B cell (primary cell): ENCODE measurements at regions not wholly inside any gene's neighbourhood (a gene's known extent, or its start where the extent isn't known, plus 50 kb on each side); places are given as distances from the start of the nearest gene placed in this dataset.

Source experiments
- ATAC-seq: fragments of 200-7000 bp; cut with Tn5 transposase; one replicate; pipeline ENCODE4 v1.10.0; 2021; ENCODE audit warnings: low read depth, mild to moderate bottlenecking, moderate number of reproducible peaks, moderate library complexity
- CTCF ChIA-PET: fragments of 350-600 bp; sonication (Branson Sonifier 250); formaldehyde crosslinking; loops from one replicate; lab custom pipeline; 2021; ENCODE audit warnings: antibody characterized with exemption, inconsistent platforms; lab: Charles Lee
- POLR2A ChIA-PET: fragments of 350-600 bp; sonication (Branson Sonifier 250); formaldehyde crosslinking; loops from one replicate; lab custom pipeline; 2021; ENCODE audit warnings: antibody characterized with exemption; lab: Charles Lee
- DNase-seq: peaks from one replicate; pipeline ENCODE4 v3.0.0; 2013
- H2AFZ ChIP-seq: 2 replicates; pipeline ENCODE4 v1.6.1; 2012; ENCODE audit warnings: mild to moderate bottlenecking, low read depth, low read length; ENCODE audit not compliant: insufficient read depth, poor library complexity, severe bottlenecking
- H3K27ac ChIP-seq, 2 donors: 1 replicate in 1 of 2; 2 replicates in 1 of 2; pipeline ENCODE4 v1.5.1; 2012 to 2013; ENCODE audit warnings: low read length in 2 of 2, mild to moderate bottlenecking in 2 of 2, moderate library complexity in 1 of 2
- H3K27me3 ChIP-seq, 4 experiments: fragments of 200-600 bp in 1 of 4; sonication (generic) in 1 of 4; replicated peaks in 1 of 4; 1 replicate in 2 of 4; 2 replicates in 2 of 4; pipeline versions ENCODE4 v1.6.1 to v1.7.0; 2013 to 2016; ENCODE audit warnings: low read length in 3 of 4, mild to moderate bottlenecking in 2 of 4, mixed read lengths in 1 of 4, moderate library complexity in 1 of 4; ENCODE audit not compliant: insufficient read depth in 4 of 4, control insufficient read depth in 3 of 4; ENCODE audit errors: control extremely low read depth in 1 of 4
- H3K36me3 ChIP-seq, 2 experiments: replicated peaks in 1 of 2; 1 replicate in 1 of 2; 2 replicates in 1 of 2; pipeline versions ENCODE4 v1.6.1 to v1.7.1; 2013; ENCODE audit warnings: low read length in 1 of 2; ENCODE audit not compliant: insufficient read depth in 2 of 2, control insufficient read depth in 1 of 2; ENCODE audit errors: control extremely low read depth in 1 of 2, extremely low read depth in 1 of 2
- H3K4me1 ChIP-seq, 2 donors: fragments of 200-600 bp in 1 of 2; sonication (generic) in 1 of 2; 1 replicate in 1 of 2; 2 replicates in 1 of 2; pipeline versions ENCODE4 v1.5.1 to v1.6.1; 2013 to 2017; ENCODE audit warnings: low read length in 2 of 2; ENCODE audit not compliant: control insufficient read depth in 2 of 2, insufficient read depth in 2 of 2
- H3K4me2 ChIP-seq: replicated peaks from 2 replicates; pipeline ENCODE3; 2012; ENCODE audit warnings: mild to moderate bottlenecking, low read depth, low read length; ENCODE audit not compliant: poor library complexity, severe bottlenecking
- H3K4me3 ChIP-seq, 5 experiments: fragments of 200-600 bp in 1 of 5; sonication (generic) in 1 of 5; 1 replicate in 3 of 5; 2 replicates in 2 of 5; pipeline versions ENCODE4 v1.5.1 to v1.7.0; 2011 to 2016; ENCODE audit warnings: low read length in 4 of 5, mild to moderate bottlenecking in 4 of 5, low read depth in 2 of 5, control low read depth in 1 of 5, moderate library complexity in 1 of 5; ENCODE audit not compliant: insufficient read depth in 1 of 5; ENCODE audit errors: control extremely low read depth in 1 of 5, extremely low read depth in 1 of 5
- H3K79me2 ChIP-seq: fragments of 200-600 bp; sonication (generic); one replicate; pipeline ENCODE4 v1.6.0; 2016; ENCODE audit warnings: low read length; ENCODE audit not compliant: control insufficient read depth, insufficient read depth
- H3K9ac ChIP-seq: fragments of 200-600 bp; sonication (generic); 2 replicates; pipeline ENCODE4 v1.6.1; 2017; ENCODE audit warnings: mild to moderate bottlenecking, low read length, moderate library complexity
- H3K9me3 ChIP-seq, 3 donors: one replicate each; pipeline versions ENCODE4 v1.6.1 to v1.7.1; 2013; ENCODE audit warnings: low read length in 2 of 3; ENCODE audit not compliant: control insufficient read depth in 2 of 3, insufficient read depth in 1 of 3; ENCODE audit errors: control extremely low read depth in 1 of 3
- H4K20me1 ChIP-seq: 2 replicates; pipeline ENCODE4 v1.6.0; 2012; ENCODE audit warnings: mild to moderate bottlenecking, low read length; ENCODE audit not compliant: insufficient read depth, control insufficient read depth, poor library complexity, severe bottlenecking
- H3K27ac Mint-ChIP-seq: one replicate; pipeline ENCODE4 v1.8.0; 2021; ENCODE audit warnings: mixed read lengths
- H3K27me3 Mint-ChIP-seq: one replicate; pipeline ENCODE4 v1.8.0; 2021; ENCODE audit warnings: mixed read lengths
- H3K4me1 Mint-ChIP-seq: one replicate; pipeline ENCODE4 v1.8.0; 2021; ENCODE audit warnings: mixed read lengths
- H3K4me3 Mint-ChIP-seq: one replicate; pipeline ENCODE4 v1.8.0; 2021; ENCODE audit warnings: mixed read lengths
- H3K9me3 Mint-ChIP-seq: one replicate; pipeline ENCODE4 v1.8.0; 2022; ENCODE audit warnings: mixed read lengths; ENCODE audit not compliant: insufficient read depth
- EZH2 ChIP-seq: IDR thresholded peaks from 2 replicates; pipeline ENCODE4 v1.6.1; 2012; ENCODE audit warnings: borderline replicate concordance, low read depth, mild to moderate bottlenecking, moderate library complexity, low read length; ENCODE audit not compliant: insufficient read depth, poor library complexity, severe bottlenecking
- WGBS: methylation state at CpG from one replicate; pipeline ENCODE4 v1.1.5; 2013; ENCODE audit warnings: missing lambda C conversion rate; ENCODE audit not compliant: insufficient coverage; 5-methylcytosine and 5-hydroxymethylcytosine counted together
- intact Hi-C: fragments of 100-400 bp; cut with micrococcal nuclease; formaldehyde crosslinking; loops from one replicate; pipeline ENCODE4 v1.10.0; 2022
- TF ChIP-seq, protein P1 (sequence below): fragments of 200-600 bp; IDR thresholded peaks from one replicate; pipeline ENCODE4 v1.8.0; 2022; ENCODE audit warnings: antibody characterized with exemption, mild to moderate bottlenecking

GRCh38 chr11:101348786-101349185, 219.2 kb upstream of the PGR start:
- TF ChIP-seq, protein P1, sequence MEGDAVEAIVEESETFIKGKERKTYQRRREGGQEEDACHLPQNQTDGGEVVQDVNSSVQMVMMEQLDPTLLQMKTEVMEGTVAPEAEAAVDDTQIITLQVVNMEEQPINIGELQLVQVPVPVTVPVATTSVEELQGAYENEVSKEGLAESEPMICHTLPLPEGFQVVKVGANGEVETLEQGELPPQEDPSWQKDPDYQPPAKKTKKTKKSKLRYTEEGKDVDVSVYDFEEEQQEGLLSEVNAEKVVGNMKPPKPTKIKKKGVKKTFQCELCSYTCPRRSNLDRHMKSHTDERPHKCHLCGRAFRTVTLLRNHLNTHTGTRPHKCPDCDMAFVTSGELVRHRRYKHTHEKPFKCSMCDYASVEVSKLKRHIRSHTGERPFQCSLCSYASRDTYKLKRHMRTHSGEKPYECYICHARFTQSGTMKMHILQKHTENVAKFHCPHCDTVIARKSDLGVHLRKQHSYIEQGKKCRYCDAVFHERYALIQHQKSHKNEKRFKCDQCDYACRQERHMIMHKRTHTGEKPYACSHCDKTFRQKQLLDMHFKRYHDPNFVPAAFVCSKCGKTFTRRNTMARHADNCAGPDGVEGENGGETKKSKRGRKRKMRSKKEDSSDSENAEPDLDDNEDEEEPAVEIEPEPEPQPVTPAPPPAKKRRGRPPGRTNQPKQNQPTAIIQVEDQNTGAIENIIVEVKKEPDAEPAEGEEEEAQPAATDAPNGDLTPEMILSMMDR = no peak
- TF ChIP-seq EZH2 = no peak

GRCh38 chr11:101346591-101346990, 217.0 kb upstream of the PGR start:
- Mint-ChIP-seq H3K27ac (no peak overlapping the region), H3K27me3 (peaks cover 3% of the 10 kb centered on the region), H3K9me3 (no peaks in the 10 kb centered on the region), H3K4me1 (no peaks in the 10 kb centered on the region), H3K4me3 (no peak overlapping the region)
- H3K9ac ChIP-seq = no peak overlapping the region
- no peaks in the 10 kb centered on the region for H3K36me3 ChIP-seq
- H3K4me3 ChIP-seq = no peak overlapping the region
- H4K20me1 ChIP-seq = no peaks in the 10 kb centered on the region
- intact Hi-C loops = no loop called here
- no peak overlapping the region for H3K4me2 ChIP-seq
- no peak overlapping the region for H3K27ac ChIP-seq
- no peaks in the 10 kb centered on the region for H3K79me2 ChIP-seq
- ATAC-seq (no peak), DNase-seq (no peak)
- no peaks in the 10 kb centered on the region for H3K4me1 ChIP-seq
- CTCF ChIA-PET = no interaction called here
- TF ChIP-seq EZH2 = no peak
- TF ChIP-seq, protein P1 = no peak
- POLR2A ChIA-PET = no interaction called here
- 84% methylated on average over 2 of the region's 4 CpGs for WGBS
- H2AFZ ChIP-seq = no peak overlapping the region
- H3K9me3 ChIP-seq = peaks cover 0 to 1% (median 0%) of the 10 kb centered on the region in 3 donors
- no peaks in the 10 kb centered on the region for H3K27me3 ChIP-seq

More at GRCh38 chr11:101348786-101349185, 219.2 kb upstream of the PGR start:
- no peaks in the 10 kb centered on the region for H3K79me2 ChIP-seq
- DNase-seq (no peak), ATAC-seq (no peak)
- H3K9me3 ChIP-seq = peaks cover 0 to 1% (median 0%) of the 10 kb centered on the region in 3 donors
- H2AFZ ChIP-seq = no peak overlapping the region
- H3K27ac ChIP-seq = no peak overlapping the region
- H3K36me3 ChIP-seq = no peaks in the 10 kb centered on the region
- H3K4me3 ChIP-seq = no peak overlapping the region
- no peaks in the 10 kb centered on the region for H3K9me3 Mint-ChIP-seq
- no peak overlapping the region for H3K4me3 Mint-ChIP-seq
- no peak overlapping the region for H3K9ac ChIP-seq
- no peaks in the 10 kb centered on the region for H3K4me1 Mint-ChIP-seq
- POLR2A ChIA-PET = no interaction called here
- no peaks in the 10 kb centered on the region for H3K27me3 ChIP-seq
- no peaks in the 10 kb centered on the region for H3K4me1 ChIP-seq
- WGBS = 91% methylated on average over 1 of the region's 3 CpGs
- no peak overlapping the region for H3K4me2 ChIP-seq
- H3K27ac Mint-ChIP-seq = no peak overlapping the region
- H4K20me1 ChIP-seq = no peaks in the 10 kb centered on the region
- H3K27me3 Mint-ChIP-seq = peaks cover 3% of the 10 kb centered on the region
- intact Hi-C loops = no loop called here
- CTCF ChIA-PET = no interaction called here
